Skin of body (tissue), 1 donor: ENCODE measurements at regions not wholly inside any gene's neighbourhood (a gene's known extent, or its start where the extent isn't known, plus 50 kb on each side); places are given as distances from the start of the nearest gene placed in this dataset.

ENCODE experiments used
- DNase-seq: peaks from one replicate; lab custom pipeline; 2025; lab: John Stamatoyannopoulos, UW

- DNase-seq, result no peak
Measured at GRCh38 chr12:105744371-105745058, 394.2 kb downstream of the NUAK1 start.

- no peak for DNase-seq
Measured at GRCh38 chr12:105745811-105746210, 392.9 kb downstream of the NUAK1 start.

- no peak for DNase-seq
Measured at GRCh38 chr12:105748806-105749600, 389.8 kb downstream of the NUAK1 start.

- DNase-seq, result no peak
Measured at GRCh38 chr12:105750096-105750495, 388.7 kb downstream of the NUAK1 start.

GRCh38 chr12:105754313-105754712 is 384.4 kb downstream of the NUAK1 start:
- DNase-seq, result no peak

GRCh38 chr12:105756961-105757360 is 381.8 kb downstream of the NUAK1 start:
- no peak for DNase-seq

- DNase-seq, result no peak
Measured at GRCh38 chr12:105759149-105759548, 379.6 kb downstream of the NUAK1 start.

GRCh38 chr12:105761075-105761474 is 377.7 kb downstream of the NUAK1 start:
- no peak for DNase-seq

- DNase-seq, result no peak
Measured at GRCh38 chr12:105764216-105764835, 374.4 kb downstream of the NUAK1 start.

- DNase-seq, result no peak
Measured at GRCh38 chr12:105765053-105766014, 373.4 kb downstream of the NUAK1 start.

GRCh38 chr12:105766029-105766428 is 372.7 kb downstream of the NUAK1 start:
- no peak for DNase-seq

- no peak for DNase-seq
Measured at GRCh38 chr12:105769486-105769885, 369.3 kb downstream of the NUAK1 start.

GRCh38 chr12:105773471-105773870 is 365.3 kb downstream of the NUAK1 start:
- no peak for DNase-seq

GRCh38 chr12:105774037-105774436 is 364.7 kb downstream of the NUAK1 start:
- DNase-seq, result no peak

- no peak for DNase-seq
Measured at GRCh38 chr12:105775343-105775742, 363.4 kb downstream of the NUAK1 start.

- no peak for DNase-seq
Measured at GRCh38 chr12:105783983-105784947, 354.5 kb downstream of the NUAK1 start.

GRCh38 chr12:105793421-105793820 is 345.3 kb downstream of the NUAK1 start:
- no peak for DNase-seq

- no peak for DNase-seq
Measured at GRCh38 chr12:105798256-105798845, 340.4 kb downstream of the NUAK1 start.

- DNase-seq, result no peak
Measured at GRCh38 chr12:105799103-105799502, 339.7 kb downstream of the NUAK1 start.

GRCh38 chr12:105801351-105801750 is 337.4 kb downstream of the NUAK1 start:
- peak; percentile 6 for DNase-seq
